Astrocyte (in vitro differentiated cells and primary cell): ENCODE measurements at regions not wholly inside any gene's neighbourhood (a gene's known extent, or its start where the extent isn't known, plus 50 kb on each side); places are given as distances from the start of the nearest gene placed in this dataset.

Experiments
- EZH2 ChIP-seq: IDR thresholded peaks from 2 replicates; pipeline ENCODE4 v1.6.1; 2012; ENCODE audit warnings: mild to moderate bottlenecking, low read length, inconsistent platforms; ENCODE audit not compliant: insufficient read depth
- TF ChIP-seq, protein P1 (sequence below): IDR thresholded peaks from 2 replicates; pipeline ENCODE4 v1.5.1; 2011; ENCODE audit warnings: low read depth, mild to moderate bottlenecking, inconsistent platforms, low read length, moderate library complexity; ENCODE audit not compliant: insufficient read depth

DNA sequence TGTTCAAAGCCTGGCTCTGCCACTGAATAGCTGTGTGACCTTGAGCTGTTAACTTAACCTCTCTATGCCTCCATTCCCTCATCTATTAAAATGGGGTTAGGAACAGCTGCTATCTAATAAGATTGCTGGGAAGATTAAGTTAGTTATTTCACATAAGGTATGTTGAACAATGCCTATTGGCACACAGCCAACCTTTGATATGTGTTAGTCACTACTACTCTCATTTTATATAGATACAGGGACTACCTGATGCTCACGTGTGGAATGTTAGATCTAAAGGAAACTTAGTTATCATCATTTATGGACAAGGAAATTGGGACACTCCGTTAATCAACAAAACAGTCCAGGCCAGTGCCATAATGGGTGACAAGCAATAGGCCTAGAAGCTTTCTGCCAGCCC is 332.4 kb upstream of the PPP2R3A start:
- TF ChIP-seq, protein P1, sequence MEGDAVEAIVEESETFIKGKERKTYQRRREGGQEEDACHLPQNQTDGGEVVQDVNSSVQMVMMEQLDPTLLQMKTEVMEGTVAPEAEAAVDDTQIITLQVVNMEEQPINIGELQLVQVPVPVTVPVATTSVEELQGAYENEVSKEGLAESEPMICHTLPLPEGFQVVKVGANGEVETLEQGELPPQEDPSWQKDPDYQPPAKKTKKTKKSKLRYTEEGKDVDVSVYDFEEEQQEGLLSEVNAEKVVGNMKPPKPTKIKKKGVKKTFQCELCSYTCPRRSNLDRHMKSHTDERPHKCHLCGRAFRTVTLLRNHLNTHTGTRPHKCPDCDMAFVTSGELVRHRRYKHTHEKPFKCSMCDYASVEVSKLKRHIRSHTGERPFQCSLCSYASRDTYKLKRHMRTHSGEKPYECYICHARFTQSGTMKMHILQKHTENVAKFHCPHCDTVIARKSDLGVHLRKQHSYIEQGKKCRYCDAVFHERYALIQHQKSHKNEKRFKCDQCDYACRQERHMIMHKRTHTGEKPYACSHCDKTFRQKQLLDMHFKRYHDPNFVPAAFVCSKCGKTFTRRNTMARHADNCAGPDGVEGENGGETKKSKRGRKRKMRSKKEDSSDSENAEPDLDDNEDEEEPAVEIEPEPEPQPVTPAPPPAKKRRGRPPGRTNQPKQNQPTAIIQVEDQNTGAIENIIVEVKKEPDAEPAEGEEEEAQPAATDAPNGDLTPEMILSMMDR = no peak
- TF ChIP-seq EZH2 = no peak
